Fibroblast of pulmonary artery (primary cell): ENCODE measurements at regions not wholly inside any gene's neighbourhood (a gene's known extent, or its start where the extent isn't known, plus 50 kb on each side); places are given as distances from the start of the nearest gene placed in this dataset.

Experiments used
- DNase-seq: peaks from one replicate; pipeline ENCODE4 v3.0.0-alpha.2; 2010; ENCODE audit warnings: low read depth
- H3K4me3 ChIP-seq: replicated peaks from 2 replicates; pipeline ENCODE4 v1.5.1; 2011; ENCODE audit warnings: low read depth, mild to moderate bottlenecking, control low read depth, low read length, moderate library complexity
- TF ChIP-seq, protein P1 (sequence below): IDR thresholded peaks from 2 replicates; pipeline ENCODE4 v1.5.1; 2011; ENCODE audit warnings: mild to moderate bottlenecking, control low read depth, low read length, inconsistent platforms; ENCODE audit errors: missing control alignments

- TF ChIP-seq, protein P1, sequence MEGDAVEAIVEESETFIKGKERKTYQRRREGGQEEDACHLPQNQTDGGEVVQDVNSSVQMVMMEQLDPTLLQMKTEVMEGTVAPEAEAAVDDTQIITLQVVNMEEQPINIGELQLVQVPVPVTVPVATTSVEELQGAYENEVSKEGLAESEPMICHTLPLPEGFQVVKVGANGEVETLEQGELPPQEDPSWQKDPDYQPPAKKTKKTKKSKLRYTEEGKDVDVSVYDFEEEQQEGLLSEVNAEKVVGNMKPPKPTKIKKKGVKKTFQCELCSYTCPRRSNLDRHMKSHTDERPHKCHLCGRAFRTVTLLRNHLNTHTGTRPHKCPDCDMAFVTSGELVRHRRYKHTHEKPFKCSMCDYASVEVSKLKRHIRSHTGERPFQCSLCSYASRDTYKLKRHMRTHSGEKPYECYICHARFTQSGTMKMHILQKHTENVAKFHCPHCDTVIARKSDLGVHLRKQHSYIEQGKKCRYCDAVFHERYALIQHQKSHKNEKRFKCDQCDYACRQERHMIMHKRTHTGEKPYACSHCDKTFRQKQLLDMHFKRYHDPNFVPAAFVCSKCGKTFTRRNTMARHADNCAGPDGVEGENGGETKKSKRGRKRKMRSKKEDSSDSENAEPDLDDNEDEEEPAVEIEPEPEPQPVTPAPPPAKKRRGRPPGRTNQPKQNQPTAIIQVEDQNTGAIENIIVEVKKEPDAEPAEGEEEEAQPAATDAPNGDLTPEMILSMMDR, result no peak
Measured at GRCh38 chr18:73927496-73927895, 220.1 kb downstream of the FBXO15 start.

DNA sequence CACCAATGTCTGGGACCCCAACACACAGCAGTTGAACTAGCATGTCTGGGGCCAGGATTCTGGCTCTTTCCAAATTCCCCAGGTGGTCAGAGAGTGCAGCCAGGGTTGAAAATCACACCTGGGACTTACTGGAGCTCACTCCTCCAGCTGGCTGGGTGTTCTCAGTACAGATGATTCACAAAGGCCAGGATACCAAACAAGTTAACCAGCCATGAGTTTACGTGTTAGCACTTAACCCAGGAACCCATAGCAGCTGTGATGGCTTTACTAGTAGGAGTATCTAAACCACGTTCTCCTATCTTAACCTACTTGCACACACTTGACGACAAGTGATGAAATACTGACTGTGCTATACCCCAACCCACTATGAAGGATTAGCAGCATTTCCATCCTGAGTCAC, 222.8 kb downstream of the FBXO15 start:
- no peak overlapping the region for H3K4me3 ChIP-seq
- TF ChIP-seq, protein P1, result no peak
- no peak for DNase-seq

More at GRCh38 chr18:73927496-73927895, 220.1 kb downstream of the FBXO15 start:
- no peak for DNase-seq
- no peak overlapping the region for H3K4me3 ChIP-seq

DNA sequence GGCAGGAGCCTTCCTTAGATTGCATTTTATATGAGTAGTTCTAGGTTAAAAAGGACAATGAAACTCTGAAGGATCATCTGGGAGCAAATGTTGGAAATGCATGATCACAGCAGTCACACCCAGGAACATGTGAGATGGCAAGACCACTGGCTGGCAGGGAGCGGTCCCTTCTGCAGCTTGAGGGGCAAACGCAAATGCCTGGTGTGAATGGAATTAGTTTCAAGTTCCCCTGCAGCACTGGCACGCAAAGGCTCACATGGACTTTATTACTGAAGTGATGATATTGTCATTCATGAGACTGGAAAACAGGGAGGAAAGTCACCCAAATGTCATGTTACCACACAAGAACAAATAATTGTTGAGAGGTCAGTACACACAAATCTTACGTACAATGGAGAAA, 223.3 kb downstream of the FBXO15 start:
- H3K4me3 ChIP-seq, result no peak overlapping the region
- TF ChIP-seq, protein P1, result no peak
- no peak for DNase-seq

DNA sequence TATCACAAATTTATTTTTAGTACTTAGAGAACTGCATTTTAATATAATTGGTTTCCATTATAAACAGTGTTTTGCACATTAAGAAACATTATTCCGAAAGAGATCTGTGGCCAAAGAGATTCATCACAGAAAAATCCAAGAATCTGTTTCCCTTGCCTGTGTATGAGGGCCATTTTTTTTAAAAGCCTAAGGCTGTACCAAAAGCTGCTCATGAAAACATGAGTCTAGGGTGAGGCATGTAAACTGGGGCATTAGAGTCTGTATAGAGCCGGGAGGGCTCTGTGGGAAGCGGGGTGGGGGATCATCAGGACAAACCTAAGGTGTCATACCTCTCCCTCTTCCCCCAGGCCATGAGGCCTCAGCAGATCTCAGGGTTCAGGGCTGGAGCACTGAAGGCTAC, 223.8 kb downstream of the FBXO15 start:
- H3K4me3 ChIP-seq, result no peak overlapping the region
- no peak for DNase-seq

GRCh38 chr18:73920033-73920432, 227.6 kb downstream of the FBXO15 start:
- TF ChIP-seq, protein P1, result no peak
- no peak overlapping the region for H3K4me3 ChIP-seq

More for the DNA sequence above, 223.8 kb downstream of the FBXO15 start:
- TF ChIP-seq, protein P1, result no peak

GRCh38 chr18:73918816-73919215, 228.8 kb downstream of the FBXO15 start:
- TF ChIP-seq, protein P1, result no peak
- H3K4me3 ChIP-seq, result no peak overlapping the region

More at GRCh38 chr18:73920033-73920432, 227.6 kb downstream of the FBXO15 start:
- DNase-seq, result no peak

DNA sequence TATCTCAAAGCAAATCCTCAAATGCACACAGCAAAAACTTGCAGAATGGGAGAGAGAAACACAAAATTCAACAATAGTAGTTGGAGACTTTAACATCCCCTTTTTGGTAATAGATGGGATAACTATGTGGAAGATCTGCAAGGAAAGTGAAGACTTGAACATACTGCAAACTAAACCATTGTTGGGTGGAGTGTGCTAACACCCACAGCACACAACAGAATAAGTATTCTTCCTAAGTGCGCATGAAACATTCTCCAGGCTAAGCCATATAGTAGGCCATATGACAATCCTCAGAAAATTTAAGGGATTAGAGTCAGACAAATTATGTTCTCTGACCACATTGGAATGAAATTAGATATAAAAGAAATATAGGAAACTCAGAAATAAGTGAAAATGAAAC, 230.6 kb downstream of the FBXO15 start:
- DNase-seq, result no peak
- TF ChIP-seq, protein P1, result no peak
- no peak overlapping the region for H3K4me3 ChIP-seq

More at GRCh38 chr18:73918816-73919215, 228.8 kb downstream of the FBXO15 start:
- no peak for DNase-seq
